ENCODE measurements at regions not wholly inside any gene's neighbourhood (a gene's known extent, or its start where the extent isn't known, plus 50 kb on each side); places are given as distances from the start of the nearest gene placed in this dataset. TPM values are rescaled to one million over a fixed set of nuclear protein-coding genes. Genes with fewer than 3 reads are reported as not detected.
"Not testable (repeated sequence)": the region's sequence is repeated elsewhere in the genome, so short reads cannot be mapped to it uniquely, and the experiment has no call there.

- peak; percentile 0 for DNase-seq
Measured at GRCh38 chrX:87105131-87105530, 412.5 kb upstream of the KLHL4 start.

- DNase-seq, result no peak
Measured at GRCh38 chrX:87110142-87110541, 407.5 kb upstream of the KLHL4 start.

DNA sequence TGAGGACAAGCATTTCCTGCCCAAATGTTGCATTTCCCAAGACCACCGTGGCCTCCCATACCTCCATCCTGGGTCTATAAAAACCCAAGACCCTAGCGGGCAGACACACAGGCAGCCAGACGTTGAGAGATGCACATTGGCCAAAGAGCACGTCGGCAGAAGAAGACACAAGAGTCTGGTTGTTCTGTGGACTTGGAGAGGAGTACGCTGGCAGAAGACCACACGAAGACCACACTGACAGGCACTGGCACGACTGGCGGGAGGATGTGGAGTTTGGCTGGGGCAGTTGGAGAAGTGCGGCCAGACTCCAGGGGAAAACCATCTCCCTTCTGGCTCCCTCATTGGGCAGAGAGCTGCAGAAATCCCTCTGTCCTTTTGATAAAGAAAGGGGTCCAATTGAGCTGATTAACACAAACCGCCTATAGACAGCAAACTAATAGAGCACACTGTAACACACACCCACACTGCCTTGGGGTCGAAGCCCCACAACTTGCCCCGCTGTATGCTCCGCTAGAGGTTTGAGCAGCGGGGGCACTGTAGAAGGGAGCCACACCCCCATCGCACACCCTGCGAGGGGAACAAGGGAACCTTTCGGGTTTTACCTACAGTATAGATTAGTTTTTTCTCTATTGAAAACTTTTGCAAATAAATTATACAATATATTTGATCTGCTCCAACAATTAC lies 376.7 kb upstream of the KLHL4 start:
- DNase-seq, result no peak

DNA sequence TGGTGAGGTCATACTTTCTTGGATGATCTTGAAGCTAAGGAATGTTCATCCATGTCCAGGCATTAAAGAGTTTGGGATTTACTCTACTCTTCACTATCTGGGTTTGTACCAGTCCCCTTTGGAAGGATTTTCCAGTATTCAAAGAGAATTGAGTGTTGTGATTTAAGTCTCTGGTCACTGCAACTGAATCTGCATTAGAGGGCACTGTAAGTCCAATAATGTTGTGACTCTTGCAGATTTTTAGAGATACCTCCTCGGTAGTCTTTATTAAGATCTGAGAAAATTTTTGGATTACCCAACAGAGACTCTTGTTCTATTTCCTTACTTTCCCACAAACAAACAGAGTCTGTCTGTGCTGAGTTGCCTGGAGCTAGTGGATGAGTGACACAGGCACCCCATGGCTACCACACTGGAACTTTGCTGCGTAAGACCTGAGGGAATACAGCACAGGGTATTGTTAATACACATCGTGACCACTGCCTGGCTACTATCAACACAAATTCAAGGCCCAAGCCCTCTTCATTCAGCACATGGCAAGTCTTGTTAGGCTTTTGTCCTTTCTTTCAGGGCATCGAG lies 357.1 kb upstream of the KLHL4 start:
- no peak for DNase-seq

- no peak for DNase-seq
Measured at GRCh38 chrX:87167841-87168240, 349.8 kb upstream of the KLHL4 start.

DNA sequence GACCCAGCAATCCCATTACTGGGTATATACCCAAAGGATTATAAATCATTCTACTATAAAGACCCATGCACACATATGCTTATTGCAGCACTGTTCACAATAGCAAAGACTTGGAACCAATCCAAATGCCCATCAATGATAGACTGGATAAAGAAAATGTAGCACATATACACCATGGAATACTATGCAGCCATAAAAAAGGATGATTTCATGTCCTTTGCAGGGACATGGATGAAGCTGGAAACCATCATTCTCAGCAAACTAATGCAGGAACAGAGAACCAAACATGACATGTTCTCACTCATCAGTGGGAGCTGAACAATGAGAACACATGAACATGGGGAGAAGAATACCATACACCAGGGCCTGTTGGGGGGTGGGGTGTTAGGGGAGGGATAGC lies 339.6 kb upstream of the KLHL4 start:
- DNase-seq, result not testable (repeated sequence)

Small RNA genes lying in the stretch of these regions (small RNA-seq; reads per million reads assigned to genes)
- gene RF00279 (ENCODE audit: low replicate concordance) (not detected), gene Z82210.1 (ENCODE audit: low replicate concordance) (not detected)
